ENCODE measurements at regions not wholly inside any gene's neighbourhood (a gene's known extent, or its start where the extent isn't known, plus 50 kb on each side); places are given as distances from the start of the nearest gene placed in this dataset.

- TF ChIP-seq CTCF (conservative IDR thresholded peaks at IDR 0.05; ENCODE audit: low read depth, low read length) (no peak), EZH2 (IDR thresholded peaks at IDR 0.05; ENCODE audit: low read length, unreplicated experiment) (no peak), EZH2phosphoT487 (IDR thresholded peaks at IDR 0.05; ENCODE audit: borderline replicate concordance, low read length) (no peak)
Measured at GRCh38 chr15:91630090-91630489, 223.4 kb upstream of the SLCO3A1 start.
